ENCODE measurements at regions not wholly inside any gene's neighbourhood (a gene's known extent, or its start where the extent isn't known, plus 50 kb on each side); places are given as distances from the start of the nearest gene placed in this dataset.

DNA sequence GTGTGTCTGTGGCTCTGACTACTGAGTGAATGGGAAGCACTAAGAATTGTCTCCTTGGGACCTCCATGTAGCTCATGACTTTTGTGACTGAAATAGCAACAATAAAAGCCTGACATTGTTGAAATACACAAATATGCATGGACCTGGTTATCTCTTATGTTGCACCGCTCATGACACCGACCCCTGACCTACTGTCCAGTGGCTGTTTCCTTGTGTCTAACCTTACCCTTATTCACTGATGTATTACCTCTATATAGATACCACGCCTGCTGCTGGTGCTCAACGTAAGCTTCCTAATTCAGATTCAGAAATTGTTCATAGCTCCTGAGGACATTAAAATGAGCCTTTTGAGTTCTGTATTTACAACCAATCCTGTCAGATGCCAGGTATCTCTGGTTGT lies 243.4 kb upstream of the SEMA3C start:
- no peak for DNase-seq
- TF ChIP-seq POLR2AphosphoS5 (IDR thresholded peaks at IDR 0.05) (no peak), POLR2A (IDR thresholded peaks at IDR 0.05) (no peak), EP300 (IDR thresholded peaks at IDR 0.05) (no peak)
- TF ChIP-seq, protein P1, sequence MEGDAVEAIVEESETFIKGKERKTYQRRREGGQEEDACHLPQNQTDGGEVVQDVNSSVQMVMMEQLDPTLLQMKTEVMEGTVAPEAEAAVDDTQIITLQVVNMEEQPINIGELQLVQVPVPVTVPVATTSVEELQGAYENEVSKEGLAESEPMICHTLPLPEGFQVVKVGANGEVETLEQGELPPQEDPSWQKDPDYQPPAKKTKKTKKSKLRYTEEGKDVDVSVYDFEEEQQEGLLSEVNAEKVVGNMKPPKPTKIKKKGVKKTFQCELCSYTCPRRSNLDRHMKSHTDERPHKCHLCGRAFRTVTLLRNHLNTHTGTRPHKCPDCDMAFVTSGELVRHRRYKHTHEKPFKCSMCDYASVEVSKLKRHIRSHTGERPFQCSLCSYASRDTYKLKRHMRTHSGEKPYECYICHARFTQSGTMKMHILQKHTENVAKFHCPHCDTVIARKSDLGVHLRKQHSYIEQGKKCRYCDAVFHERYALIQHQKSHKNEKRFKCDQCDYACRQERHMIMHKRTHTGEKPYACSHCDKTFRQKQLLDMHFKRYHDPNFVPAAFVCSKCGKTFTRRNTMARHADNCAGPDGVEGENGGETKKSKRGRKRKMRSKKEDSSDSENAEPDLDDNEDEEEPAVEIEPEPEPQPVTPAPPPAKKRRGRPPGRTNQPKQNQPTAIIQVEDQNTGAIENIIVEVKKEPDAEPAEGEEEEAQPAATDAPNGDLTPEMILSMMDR (IDR thresholded peaks at IDR 0.05) = no peak
- Histone ChIP-seq H3K27me3 (no peaks in the 10 kb centered on the region), H3K27ac (no peak overlapping the region), H3K9me3 (no peaks in the 10 kb centered on the region), H3K4me3 (no peak overlapping the region), H3K36me3 (no peaks in the 10 kb centered on the region), H3K4me1 (no peaks in the 10 kb centered on the region)
- 90 to 96% (median 92%) methylated on average over 4 of the region's 4 CpGs for WGBS, 5 donors
- intact Hi-C loops (cut with DNase I; ENCODE audit: low total_unique reads) = no loop called here

DNA sequence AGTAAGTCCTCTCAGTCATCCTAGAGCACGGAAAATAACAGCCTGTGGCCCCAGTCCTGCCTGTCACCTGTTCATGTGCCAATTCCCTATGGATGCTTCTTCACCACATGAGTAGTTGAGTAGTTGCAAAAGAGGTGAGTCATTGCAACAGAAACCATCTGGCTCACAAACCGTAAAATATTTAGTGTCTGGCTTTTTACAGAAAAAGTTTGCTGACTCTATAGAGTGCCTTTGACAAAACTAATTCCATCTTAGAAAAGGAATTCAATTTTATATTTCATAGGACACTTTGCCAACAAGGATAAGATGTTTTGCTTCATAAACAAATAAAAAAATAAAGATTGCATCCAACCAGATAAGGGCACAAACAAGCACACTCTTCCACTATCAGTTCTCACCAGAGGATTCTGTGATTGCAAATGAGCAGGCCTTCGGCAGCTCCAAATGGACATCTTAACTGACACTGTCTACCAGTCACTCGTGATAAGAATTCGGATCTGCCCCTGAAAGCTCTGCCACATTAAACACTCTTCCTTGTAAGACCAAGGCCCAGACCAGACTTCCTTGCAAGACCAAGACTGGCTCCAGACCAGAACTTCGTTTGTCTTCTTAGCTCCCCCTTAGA lies 242.7 kb upstream of the SEMA3C start:
- no peaks in the 10 kb centered on the region for H3K4me1 ChIP-seq
- no peaks in the 10 kb centered on the region for H3K36me3 ChIP-seq
- TF ChIP-seq POLR2A (IDR thresholded peaks at IDR 0.05) (no peak), POLR2AphosphoS5 (IDR thresholded peaks at IDR 0.05) (no peak), EP300 (IDR thresholded peaks at IDR 0.05) (no peak)
- TF ChIP-seq, protein P1 (IDR thresholded peaks at IDR 0.05) = no peak
- no peaks in the 10 kb centered on the region for H3K27me3 ChIP-seq
- no peaks in the 10 kb centered on the region for H3K9me3 ChIP-seq
- 69 to 77% (median 73%) methylated on average over 6 of the region's 6 CpGs for WGBS, 5 donors
- H3K27ac ChIP-seq = no peak overlapping the region
- no peak overlapping the region for H3K4me3 ChIP-seq
- DNase-seq = no peak
- intact Hi-C loops (cut with DNase I; ENCODE audit: low total_unique reads) = no loop called here

DNA sequence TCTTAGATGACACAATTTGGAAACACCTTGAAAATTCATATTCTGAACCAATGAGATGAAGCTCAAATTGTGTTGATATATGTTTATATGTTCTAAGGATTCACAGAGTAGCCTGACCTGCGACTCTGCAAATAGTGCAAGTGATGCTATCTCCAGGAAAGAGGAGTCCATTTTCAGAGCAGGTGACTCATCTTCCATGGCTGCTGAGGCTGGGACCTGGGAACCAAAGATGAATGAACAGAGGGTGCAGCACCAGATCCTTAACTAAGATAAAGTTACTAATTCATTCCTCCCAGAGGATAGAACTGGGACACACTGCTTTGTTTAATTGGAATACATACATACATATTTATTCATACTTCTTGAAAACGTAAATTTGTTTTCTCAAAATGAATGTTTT lies 240.6 kb upstream of the SEMA3C start:
- no peak for DNase-seq
- Histone ChIP-seq H3K4me3 (no peak overlapping the region), H3K36me3 (no peaks in the 10 kb centered on the region), H3K4me1 (peaks cover 4 to 9% (median 7%) of the 10 kb centered on the region in 4 donors), H3K27me3 (no peaks in the 10 kb centered on the region), H3K27ac (no peak overlapping the region), H3K9me3 (no peaks in the 10 kb centered on the region)
- intact Hi-C loops (cut with DNase I; ENCODE audit: low total_unique reads) = no loop called here
- 74 to 90% (median 83%) methylated on average over 2 of the region's 2 CpGs for WGBS, 5 donors
- TF ChIP-seq POLR2A (IDR thresholded peaks at IDR 0.05) = no peak
- no peak for TF ChIP-seq POLR2AphosphoS5 (IDR thresholded peaks at IDR 0.05)
- TF ChIP-seq, protein P1 (IDR thresholded peaks at IDR 0.05) = no peak
- TF ChIP-seq EP300 (IDR thresholded peaks at IDR 0.05) = no peak

DNA sequence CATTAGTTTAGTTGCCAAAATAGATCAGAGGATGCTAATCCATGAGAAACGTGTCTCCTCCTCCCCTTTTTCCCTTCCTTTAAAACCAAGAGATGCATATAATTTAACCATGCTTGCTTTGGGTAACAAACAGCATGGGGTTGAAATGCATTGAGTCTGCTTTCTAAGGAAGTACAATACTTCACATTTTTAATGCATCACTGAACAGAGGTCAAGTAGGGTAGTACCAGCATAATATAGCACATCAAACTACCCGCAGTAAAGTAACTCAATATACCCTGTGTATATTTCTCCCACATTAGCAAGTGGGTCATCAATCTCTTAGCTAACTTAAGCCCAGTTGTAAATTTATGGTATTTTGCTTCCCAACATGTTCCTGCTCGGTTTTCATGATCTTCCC lies 239.3 kb upstream of the SEMA3C start:
- no peak overlapping the region for H3K27ac ChIP-seq
- peaks cover 4 to 9% (median 7%) of the 10 kb centered on the region in 4 donors for H3K4me1 ChIP-seq
- no peak for DNase-seq
- no peak overlapping the region for H3K4me3 ChIP-seq
- intact Hi-C loops (cut with DNase I; ENCODE audit: low total_unique reads) = no loop called here
- 63 to 80% (median 74%) methylated on average over 3 of the region's 3 CpGs for WGBS, 5 donors
- TF ChIP-seq, protein P1 (IDR thresholded peaks at IDR 0.05) = no peak
- TF ChIP-seq EP300 (IDR thresholded peaks at IDR 0.05) = no peak
- TF ChIP-seq POLR2A (IDR thresholded peaks at IDR 0.05) = no peak
- TF ChIP-seq POLR2AphosphoS5 (IDR thresholded peaks at IDR 0.05) = no peak
- H3K27me3 ChIP-seq = no peaks in the 10 kb centered on the region
- H3K36me3 ChIP-seq = no peaks in the 10 kb centered on the region
- H3K9me3 ChIP-seq = no peaks in the 10 kb centered on the region
